ENCODE measurements at regions not wholly inside any gene's neighbourhood (a gene's known extent, or its start where the extent isn't known, plus 50 kb on each side); places are given as distances from the start of the nearest gene placed in this dataset.

DNA sequence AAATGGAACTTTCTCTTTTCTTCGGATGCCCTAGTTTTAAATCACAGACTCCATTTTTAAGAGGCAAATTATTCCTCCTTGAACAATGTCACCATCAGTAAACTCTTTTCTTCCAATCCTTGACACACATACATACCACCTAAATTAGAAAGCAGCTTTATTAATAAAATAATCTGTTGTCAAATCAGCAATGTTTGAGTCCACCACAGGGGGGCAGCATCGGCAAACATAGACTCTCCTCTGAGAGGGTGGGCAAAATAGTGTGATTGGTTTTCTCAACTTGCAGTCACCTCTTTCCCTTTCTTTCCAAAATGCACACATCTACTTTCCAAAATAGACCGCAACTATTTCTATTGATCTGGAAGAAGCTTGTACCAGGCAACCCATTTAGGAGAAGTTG lies 438.4 kb upstream of the OR4E1 start:
- H3F3A ChIP-seq (ENCODE audit: low read depth): no peaks in the 10 kb centered on the region
- no peak overlapping the region for H3K4me2 ChIP-seq (ENCODE audit: low read depth, low read length, poor library complexity, severe bottlenecking)
- no peak overlapping the region for H3K4me3 ChIP-seq (ENCODE audit: low read length, poor library complexity, severe bottlenecking)
- H3K9ac ChIP-seq (ENCODE audit: low read depth, low read length, poor library complexity, severe bottlenecking): no peak overlapping the region
- H2AFZ ChIP-seq (ENCODE audit: low read length): no peak overlapping the region
- H3K9me3 ChIP-seq (ENCODE audit: insufficient read depth, low read depth, low read length): no peaks in the 10 kb centered on the region
- no peaks in the 10 kb centered on the region for H3K36me3 ChIP-seq (ENCODE audit: insufficient read depth, low read length)
- no peaks in the 10 kb centered on the region for H3K9me2 ChIP-seq (replicated peaks; ENCODE audit: low read depth, low read length)
- no peak for TF ChIP-seq EZH2phosphoT487 (IDR thresholded peaks at IDR 0.05; ENCODE audit: borderline replicate concordance)
- TF ChIP-seq, protein P1, sequence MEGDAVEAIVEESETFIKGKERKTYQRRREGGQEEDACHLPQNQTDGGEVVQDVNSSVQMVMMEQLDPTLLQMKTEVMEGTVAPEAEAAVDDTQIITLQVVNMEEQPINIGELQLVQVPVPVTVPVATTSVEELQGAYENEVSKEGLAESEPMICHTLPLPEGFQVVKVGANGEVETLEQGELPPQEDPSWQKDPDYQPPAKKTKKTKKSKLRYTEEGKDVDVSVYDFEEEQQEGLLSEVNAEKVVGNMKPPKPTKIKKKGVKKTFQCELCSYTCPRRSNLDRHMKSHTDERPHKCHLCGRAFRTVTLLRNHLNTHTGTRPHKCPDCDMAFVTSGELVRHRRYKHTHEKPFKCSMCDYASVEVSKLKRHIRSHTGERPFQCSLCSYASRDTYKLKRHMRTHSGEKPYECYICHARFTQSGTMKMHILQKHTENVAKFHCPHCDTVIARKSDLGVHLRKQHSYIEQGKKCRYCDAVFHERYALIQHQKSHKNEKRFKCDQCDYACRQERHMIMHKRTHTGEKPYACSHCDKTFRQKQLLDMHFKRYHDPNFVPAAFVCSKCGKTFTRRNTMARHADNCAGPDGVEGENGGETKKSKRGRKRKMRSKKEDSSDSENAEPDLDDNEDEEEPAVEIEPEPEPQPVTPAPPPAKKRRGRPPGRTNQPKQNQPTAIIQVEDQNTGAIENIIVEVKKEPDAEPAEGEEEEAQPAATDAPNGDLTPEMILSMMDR (conservative IDR thresholded peaks at IDR 0.05; ENCODE audit: low read length): peak; percentile 65
- peaks cover 10% of the 10 kb centered on the region for H3K4me1 ChIP-seq (ENCODE audit: insufficient read depth, low read length, poor library complexity, severe bottlenecking)
- H4K20me1 ChIP-seq (ENCODE audit: insufficient read depth, low read length, poor library complexity, severe bottlenecking): no peaks in the 10 kb centered on the region
- no peaks in the 10 kb centered on the region for H3K27me3 ChIP-seq (ENCODE audit: insufficient read depth, low read length, poor library complexity, severe bottlenecking)
- no peaks in the 10 kb centered on the region for H3K79me2 ChIP-seq (ENCODE audit: insufficient read depth, low read length)

DNA sequence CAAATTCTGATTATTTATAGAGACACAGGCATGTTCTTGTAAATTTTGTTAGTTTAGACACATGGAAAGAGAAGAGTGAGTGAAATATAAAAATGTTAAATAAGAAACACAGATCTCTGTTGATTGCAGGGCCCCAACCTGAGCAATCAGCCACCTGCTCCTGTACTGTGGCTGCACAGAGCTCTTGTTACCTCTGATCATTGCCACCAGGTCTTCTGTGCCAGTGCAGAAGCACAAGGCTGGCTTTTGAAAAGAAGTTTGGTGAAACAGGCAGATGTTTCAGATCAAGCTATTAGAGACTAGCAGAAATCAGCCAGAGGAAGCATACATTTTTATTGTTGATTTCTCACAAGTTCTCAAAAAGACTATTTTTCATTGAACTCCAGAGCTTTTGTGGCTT lies 434.1 kb upstream of the OR4E1 start:
- H3F3A ChIP-seq (ENCODE audit: low read depth): no peaks in the 10 kb centered on the region
- H3K36me3 ChIP-seq (ENCODE audit: insufficient read depth, low read length): no peaks in the 10 kb centered on the region
- H2AFZ ChIP-seq (ENCODE audit: low read length): no peak overlapping the region
- no peaks in the 10 kb centered on the region for H3K9me3 ChIP-seq (ENCODE audit: insufficient read depth, low read depth, low read length)
- no peaks in the 10 kb centered on the region for H3K9me2 ChIP-seq (replicated peaks; ENCODE audit: low read depth, low read length)
- no peaks in the 10 kb centered on the region for H3K27me3 ChIP-seq (ENCODE audit: insufficient read depth, low read length, poor library complexity, severe bottlenecking)
- TF ChIP-seq, protein P1 (conservative IDR thresholded peaks at IDR 0.05; ENCODE audit: low read length): no peak
- no peak for TF ChIP-seq EZH2phosphoT487 (IDR thresholded peaks at IDR 0.05; ENCODE audit: borderline replicate concordance)
- H3K9ac ChIP-seq (ENCODE audit: low read depth, low read length, poor library complexity, severe bottlenecking): no peak overlapping the region
- peaks cover 31% of the 10 kb centered on the region for H3K4me1 ChIP-seq (ENCODE audit: insufficient read depth, low read length, poor library complexity, severe bottlenecking)
- H3K4me2 ChIP-seq (ENCODE audit: low read depth, low read length, poor library complexity, severe bottlenecking): no peak overlapping the region
- no peaks in the 10 kb centered on the region for H3K79me2 ChIP-seq (ENCODE audit: insufficient read depth, low read length)
- H3K4me3 ChIP-seq (ENCODE audit: low read length, poor library complexity, severe bottlenecking): no peak overlapping the region
- no peaks in the 10 kb centered on the region for H4K20me1 ChIP-seq (ENCODE audit: insufficient read depth, low read length, poor library complexity, severe bottlenecking)

- no peak overlapping the region for H3K4me3 ChIP-seq (ENCODE audit: low read length, poor library complexity, severe bottlenecking)
- no peak for TF ChIP-seq EZH2phosphoT487 (IDR thresholded peaks at IDR 0.05; ENCODE audit: borderline replicate concordance)
- TF ChIP-seq, protein P1 (conservative IDR thresholded peaks at IDR 0.05; ENCODE audit: low read length): 0 out of 2 replicates have a peak, but pooled peaks have one; percentile 15
- peaks cover 31% of the 10 kb centered on the region for H3K4me1 ChIP-seq (ENCODE audit: insufficient read depth, low read length, poor library complexity, severe bottlenecking)
- no peaks in the 10 kb centered on the region for H3K9me2 ChIP-seq (replicated peaks; ENCODE audit: low read depth, low read length)
- no peaks in the 10 kb centered on the region for H3K36me3 ChIP-seq (ENCODE audit: insufficient read depth, low read length)
- no peaks in the 10 kb centered on the region for H3F3A ChIP-seq (ENCODE audit: low read depth)
- H2AFZ ChIP-seq (ENCODE audit: low read length): no peak overlapping the region
- no peaks in the 10 kb centered on the region for H3K79me2 ChIP-seq (ENCODE audit: insufficient read depth, low read length)
- H3K9me3 ChIP-seq (ENCODE audit: insufficient read depth, low read depth, low read length): no peaks in the 10 kb centered on the region
- no peaks in the 10 kb centered on the region for H3K27me3 ChIP-seq (ENCODE audit: insufficient read depth, low read length, poor library complexity, severe bottlenecking)
- H3K9ac ChIP-seq (ENCODE audit: low read depth, low read length, poor library complexity, severe bottlenecking): no peak overlapping the region
- no peaks in the 10 kb centered on the region for H4K20me1 ChIP-seq (ENCODE audit: insufficient read depth, low read length, poor library complexity, severe bottlenecking)
- no peak overlapping the region for H3K4me2 ChIP-seq (ENCODE audit: low read depth, low read length, poor library complexity, severe bottlenecking)
These were observed 433.4 kb upstream of the OR4E1 start for GRCh38 chr14:22106700-22107697.

Data from Loucy (cell line).